ENCODE measurements at regions not wholly inside any gene's neighbourhood (a gene's known extent, or its start where the extent isn't known, plus 50 kb on each side); places are given as distances from the start of the nearest gene placed in this dataset.

DNA sequence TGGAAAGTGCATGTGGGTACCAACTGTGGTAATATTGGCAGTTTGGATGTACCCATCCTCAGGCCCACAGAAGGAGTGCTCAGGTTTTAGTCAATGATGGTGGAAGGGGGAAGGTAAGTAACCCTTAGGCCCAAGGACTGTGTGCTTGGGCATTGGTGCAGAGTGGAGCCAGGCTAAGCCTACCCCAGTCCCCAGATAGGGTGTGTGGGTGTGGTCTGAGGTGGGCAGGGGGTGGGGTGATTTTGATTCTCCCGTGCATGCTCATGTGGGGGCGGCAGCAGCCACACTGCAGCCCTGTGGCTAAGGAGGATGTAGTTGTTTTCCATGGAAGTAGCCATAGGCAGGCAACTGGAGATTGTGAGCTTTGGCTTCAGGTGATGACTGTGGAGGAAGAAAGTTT, 2197.3 kb downstream of the PCDH9 start:
- TF ChIP-seq, protein P1, sequence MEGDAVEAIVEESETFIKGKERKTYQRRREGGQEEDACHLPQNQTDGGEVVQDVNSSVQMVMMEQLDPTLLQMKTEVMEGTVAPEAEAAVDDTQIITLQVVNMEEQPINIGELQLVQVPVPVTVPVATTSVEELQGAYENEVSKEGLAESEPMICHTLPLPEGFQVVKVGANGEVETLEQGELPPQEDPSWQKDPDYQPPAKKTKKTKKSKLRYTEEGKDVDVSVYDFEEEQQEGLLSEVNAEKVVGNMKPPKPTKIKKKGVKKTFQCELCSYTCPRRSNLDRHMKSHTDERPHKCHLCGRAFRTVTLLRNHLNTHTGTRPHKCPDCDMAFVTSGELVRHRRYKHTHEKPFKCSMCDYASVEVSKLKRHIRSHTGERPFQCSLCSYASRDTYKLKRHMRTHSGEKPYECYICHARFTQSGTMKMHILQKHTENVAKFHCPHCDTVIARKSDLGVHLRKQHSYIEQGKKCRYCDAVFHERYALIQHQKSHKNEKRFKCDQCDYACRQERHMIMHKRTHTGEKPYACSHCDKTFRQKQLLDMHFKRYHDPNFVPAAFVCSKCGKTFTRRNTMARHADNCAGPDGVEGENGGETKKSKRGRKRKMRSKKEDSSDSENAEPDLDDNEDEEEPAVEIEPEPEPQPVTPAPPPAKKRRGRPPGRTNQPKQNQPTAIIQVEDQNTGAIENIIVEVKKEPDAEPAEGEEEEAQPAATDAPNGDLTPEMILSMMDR (IDR thresholded peaks at IDR 0.05 in 4 of 5, conservative IDR thresholded peaks at IDR 0.05 in 1 of 5) = no peak
- TF ChIP-seq POLR2A (IDR thresholded peaks at IDR 0.05) = no peak

Measured in gastrocnemius medialis (tissue), 4 donors.